Naive thymus-derived CD4-positive, alpha-beta T cell (primary cell): ENCODE measurements at regions not wholly inside any gene's neighbourhood (a gene's known extent, or its start where the extent isn't known, plus 50 kb on each side); places are given as distances from the start of the nearest gene placed in this dataset.

ENCODE experiments used
- ATAC-seq: fragments of 150-1000 bp; cut with Tn5 transposase; 2 replicates; pipeline ENCODE4 v1.10.0; 2021; ENCODE audit warnings: mild to moderate bottlenecking, moderate library complexity
- CTCF ChIA-PET: fragments of 350-600 bp; sonication (Branson Sonifier 250); formaldehyde crosslinking; loops from one replicate; lab custom pipeline; 2021; ENCODE audit warnings: antibody characterized with exemption; lab: Charles Lee
- POLR2A ChIA-PET: fragments of 350-600 bp; sonication (Branson Sonifier 250); formaldehyde crosslinking; loops from one replicate; lab custom pipeline; 2021; ENCODE audit warnings: antibody characterized with exemption, inconsistent platforms; lab: Charles Lee
- DNase-seq, 9 donors: peaks; one replicate each; pipeline versions ENCODE4 v3.0.0 to v3.0.0-alpha.2; 2020 to 2022; ENCODE audit warnings: mixed read lengths in 1 of 9
- H3K27ac ChIP-seq: one replicate; pipeline ENCODE4 v1.7.0; 2013; ENCODE audit warnings: mild to moderate bottlenecking, low read depth, low read length, moderate library complexity
- H3K27me3 ChIP-seq, 2 donors: one replicate each; pipeline ENCODE4 v1.7.0; 2013; ENCODE audit warnings: low read length in 2 of 2, mild to moderate bottlenecking in 2 of 2, moderate library complexity in 2 of 2; ENCODE audit not compliant: control insufficient read depth in 2 of 2, insufficient read depth in 2 of 2
- H3K36me3 ChIP-seq, 3 experiments: 1 replicate in 2 of 3; 2 replicates in 1 of 3; pipeline ENCODE4 v1.7.0; 2013; ENCODE audit warnings: low read length in 3 of 3, mild to moderate bottlenecking in 3 of 3, moderate library complexity in 1 of 3; ENCODE audit not compliant: insufficient read depth in 3 of 3, control insufficient read depth in 2 of 3
- H3K4me1 ChIP-seq, 2 donors: one replicate each; pipeline ENCODE4 v1.7.0; 2013; ENCODE audit warnings: low read length in 2 of 2, mild to moderate bottlenecking in 2 of 2, moderate library complexity in 1 of 2; ENCODE audit not compliant: control insufficient read depth in 2 of 2, insufficient read depth in 2 of 2
- H3K4me3 ChIP-seq: 2 replicates; pipeline ENCODE4 v1.7.0; 2013; ENCODE audit warnings: mild to moderate bottlenecking, low read length
- H3K9me3 ChIP-seq, 3 experiments: 1 replicate in 2 of 3; 2 replicates in 1 of 3; pipeline ENCODE4 v1.7.0; 2013; ENCODE audit warnings: low read length in 3 of 3; ENCODE audit not compliant: control insufficient read depth in 2 of 3
- H3K27ac Mint-ChIP-seq, 9 donors: one replicate each; pipeline ENCODE4 v1.8.0; 2020 to 2022; ENCODE audit warnings: mixed read lengths in 9 of 9, mild to moderate bottlenecking in 8 of 9, moderate library complexity in 5 of 9, inconsistent platforms in 2 of 9
- H3K27me3 Mint-ChIP-seq, 5 donors: one replicate each; pipeline ENCODE4 v1.8.0; 2021 to 2022; ENCODE audit warnings: mixed read lengths in 5 of 5, mild to moderate bottlenecking in 1 of 5
- H3K36me3 Mint-ChIP-seq, 5 donors: one replicate each; pipeline ENCODE4 v1.8.0; 2020 to 2022; ENCODE audit warnings: mixed read lengths in 5 of 5, mild to moderate bottlenecking in 3 of 5, inconsistent platforms in 1 of 5
- H3K4me1 Mint-ChIP-seq, 7 donors: one replicate each; pipeline ENCODE4 v1.8.0; 2020 to 2022; ENCODE audit warnings: mixed read lengths in 7 of 7, mild to moderate bottlenecking in 3 of 7, inconsistent platforms in 1 of 7
- H3K4me3 Mint-ChIP-seq, 10 donors: one replicate each; pipeline ENCODE4 v1.8.0; 2020 to 2022; ENCODE audit warnings: mild to moderate bottlenecking in 10 of 10, mixed read lengths in 10 of 10, moderate library complexity in 6 of 10, inconsistent platforms in 2 of 10
- H3K9me3 Mint-ChIP-seq, 11 donors: one replicate each; pipeline ENCODE4 v1.8.0; 2020 to 2022; ENCODE audit warnings: mixed read lengths in 11 of 11, mild to moderate bottlenecking in 4 of 11, inconsistent platforms in 1 of 11, moderate library complexity in 1 of 11
- intact Hi-C, 2 donors: fragments of 100-400 bp; cut with micrococcal nuclease; formaldehyde crosslinking; loops; one replicate each; pipeline ENCODE4 v1.15.1; 2023

- ChIA-PET CTCF (no interaction called here), POLR2A (no interaction called here)
- ATAC-seq (no peak), DNase-seq (no peak)
- Mint-ChIP-seq H3K27ac (no peak overlapping the region), H3K4me3 (no peak overlapping the region), H3K36me3 (no peaks in the 10 kb centered on the region), H3K9me3 (peaks cover 0 to 9% (median 0%) of the 10 kb centered on the region in 11 donors), H3K27me3 (peaks cover 5 to 21% (median 18%) of the 10 kb centered on the region in 5 donors), H3K4me1 (peaks cover 0 to 7% (median 0%) of the 10 kb centered on the region in 7 donors)
- Histone ChIP-seq H3K36me3 (no peaks in the 10 kb centered on the region), H3K9me3 (no peaks in the 10 kb centered on the region), H3K27me3 (no peaks in the 10 kb centered on the region), H3K4me1 (no peaks in the 10 kb centered on the region), H3K4me3 (no peak overlapping the region), H3K27ac (no peak overlapping the region)
- intact Hi-C loops: no loop called here
These were observed 193.6 kb upstream of the CST7 start for GRCh38 chr20:24755411-24755922.

- ChIA-PET CTCF (interaction anchor here (0.6 kb wide), 1 partner anchor 801 kb away, joined by 3 read pairs; no protein-coding TSS in a partner anchor), POLR2A (no interaction called here)
- Histone ChIP-seq H3K4me1 (no peaks in the 10 kb centered on the region), H3K36me3 (no peaks in the 10 kb centered on the region), H3K4me3 (no peak overlapping the region), H3K27me3 (no peaks in the 10 kb centered on the region), H3K9me3 (no peaks in the 10 kb centered on the region), H3K27ac (no peak overlapping the region)
- Mint-ChIP-seq H3K9me3 (peaks cover 0 to 13% (median 0%) of the 10 kb centered on the region in 11 donors), H3K4me1 (peaks cover 0 to 7% (median 0%) of the 10 kb centered on the region in 7 donors), H3K27ac (peak overlapping the region in 1 of 9 donors; percentile 46), H3K36me3 (no peaks in the 10 kb centered on the region), H3K4me3 (no peak overlapping the region), H3K27me3 (peaks cover 5 to 22% (median 17%) of the 10 kb centered on the region in 5 donors)
- ATAC-seq (no peak), DNase-seq (no peak)
- intact Hi-C loops: no loop called here
These were observed 192.6 kb upstream of the CST7 start for GRCh38 chr20:24756292-24757025.

- intact Hi-C loops: no loop called here
- POLR2A ChIA-PET: no interaction called here
- Histone ChIP-seq H3K27ac (no peak overlapping the region), H3K4me3 (no peak overlapping the region), H3K36me3 (no peaks in the 10 kb centered on the region), H3K9me3 (no peaks in the 10 kb centered on the region), H3K27me3 (no peaks in the 10 kb centered on the region), H3K4me1 (no peaks in the 10 kb centered on the region)
- peaks cover 0 to 13% (median 0%) of the 10 kb centered on the region in 11 donors for H3K9me3 Mint-ChIP-seq
- DNase-seq (peak in 1 of 9 donors; percentile 10), ATAC-seq (no peak)
- no peaks in the 10 kb centered on the region for H3K36me3 Mint-ChIP-seq
- H3K4me3 Mint-ChIP-seq: no peak overlapping the region
- H3K4me1 Mint-ChIP-seq: no peaks in the 10 kb centered on the region
- H3K27me3 Mint-ChIP-seq: peaks cover 11 to 34% (median 17%) of the 10 kb centered on the region in 5 donors
- CTCF ChIA-PET: no interaction called here
- H3K27ac Mint-ChIP-seq: no peak overlapping the region
These were observed 187.6 kb upstream of the CST7 start for GRCh38 chr20:24761220-24762065.

DNA sequence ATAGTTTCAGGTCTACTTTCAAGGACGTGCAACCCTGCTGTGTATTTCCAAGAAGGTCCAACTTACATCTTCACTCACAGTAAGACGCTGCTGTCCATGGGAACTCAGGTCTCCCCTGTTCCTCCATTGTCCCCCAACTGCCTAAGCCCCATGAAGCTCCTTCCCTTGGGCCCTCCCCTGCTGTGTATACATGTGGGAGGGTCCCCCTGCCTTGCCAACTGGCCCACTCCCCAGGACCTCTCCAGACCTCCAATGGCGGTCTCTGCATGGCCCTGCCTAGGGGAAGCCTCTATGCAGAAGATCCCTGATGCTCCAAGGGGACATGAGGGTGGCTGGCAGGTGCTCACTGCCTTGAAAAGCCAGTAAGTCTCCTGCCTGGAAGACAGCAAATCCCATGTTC lies 186.7 kb upstream of the CST7 start:
- H3K36me3 Mint-ChIP-seq: no peaks in the 10 kb centered on the region
- no peaks in the 10 kb centered on the region for H3K27me3 ChIP-seq
- ATAC-seq: no peak
- POLR2A ChIA-PET: no interaction called here
- H3K27me3 Mint-ChIP-seq: peaks cover 9 to 25% (median 11%) of the 10 kb centered on the region in 5 donors
- peaks cover 0 to 13% (median 0%) of the 10 kb centered on the region in 11 donors for H3K9me3 Mint-ChIP-seq
- intact Hi-C loops: no loop called here
- H3K36me3 ChIP-seq: no peaks in the 10 kb centered on the region
- CTCF ChIA-PET: no interaction called here
- H3K4me1 Mint-ChIP-seq: no peaks in the 10 kb centered on the region
- H3K27ac ChIP-seq: no peak overlapping the region
- no peaks in the 10 kb centered on the region for H3K9me3 ChIP-seq
- H3K4me3 Mint-ChIP-seq: no peak overlapping the region
- no peaks in the 10 kb centered on the region for H3K4me1 ChIP-seq
- H3K27ac Mint-ChIP-seq: no peak overlapping the region
- H3K4me3 ChIP-seq: no peak overlapping the region
- DNase-seq: peak in 1 of 9 donors; percentile 10

- H3K9me3 Mint-ChIP-seq: peaks cover 0 to 13% (median 0%) of the 10 kb centered on the region in 11 donors
- H3K9me3 ChIP-seq: no peaks in the 10 kb centered on the region
- no peaks in the 10 kb centered on the region for H3K27me3 ChIP-seq
- H3K4me3 Mint-ChIP-seq: no peak overlapping the region
- no peak overlapping the region for H3K27ac ChIP-seq
- ATAC-seq: no peak
- H3K36me3 ChIP-seq: no peaks in the 10 kb centered on the region
- no peak overlapping the region for H3K4me3 ChIP-seq
- intact Hi-C loops: no loop called here
- ChIA-PET CTCF (no interaction called here), POLR2A (no interaction called here)
- no peaks in the 10 kb centered on the region for H3K4me1 Mint-ChIP-seq
- peaks cover 9 to 24% (median 11%) of the 10 kb centered on the region in 5 donors for H3K27me3 Mint-ChIP-seq
- peak in 1 of 9 donors; percentile 11 for DNase-seq
- no peaks in the 10 kb centered on the region for H3K36me3 Mint-ChIP-seq
- H3K4me1 ChIP-seq: no peaks in the 10 kb centered on the region
- H3K27ac Mint-ChIP-seq: no peak overlapping the region
These were observed 186.2 kb upstream of the CST7 start for GRCh38 chr20:24762791-24763350.

GRCh38 chr20:24763386-24764026 lies 185.6 kb upstream of the CST7 start:
- intact Hi-C loops: no loop called here
- H3K27me3 ChIP-seq: no peaks in the 10 kb centered on the region
- DNase-seq: peak in 1 of 9 donors; percentile 15

More at GRCh38 chr20:24763386-24764026, 185.6 kb upstream of the CST7 start:
- H3K4me1 ChIP-seq: no peaks in the 10 kb centered on the region
- no peaks in the 10 kb centered on the region for H3K36me3 Mint-ChIP-seq
- H3K4me1 Mint-ChIP-seq: no peaks in the 10 kb centered on the region
- no peak overlapping the region for H3K27ac Mint-ChIP-seq
- H3K27ac ChIP-seq: no peak overlapping the region
- peaks cover 6 to 30% (median 10%) of the 10 kb centered on the region in 5 donors for H3K27me3 Mint-ChIP-seq
- ATAC-seq: no peak
- peaks cover 0 to 13% (median 0%) of the 10 kb centered on the region in 11 donors for H3K9me3 Mint-ChIP-seq
- no peaks in the 10 kb centered on the region for H3K36me3 ChIP-seq
- H3K9me3 ChIP-seq: no peaks in the 10 kb centered on the region
- CTCF ChIA-PET: no interaction called here
- POLR2A ChIA-PET: no interaction called here
- no peak overlapping the region for H3K4me3 Mint-ChIP-seq
- no peak overlapping the region for H3K4me3 ChIP-seq
